ENCODE measurements at regions not wholly inside any gene's neighbourhood (a gene's known extent, or its start where the extent isn't known, plus 50 kb on each side); places are given as distances from the start of the nearest gene placed in this dataset.

DNA sequence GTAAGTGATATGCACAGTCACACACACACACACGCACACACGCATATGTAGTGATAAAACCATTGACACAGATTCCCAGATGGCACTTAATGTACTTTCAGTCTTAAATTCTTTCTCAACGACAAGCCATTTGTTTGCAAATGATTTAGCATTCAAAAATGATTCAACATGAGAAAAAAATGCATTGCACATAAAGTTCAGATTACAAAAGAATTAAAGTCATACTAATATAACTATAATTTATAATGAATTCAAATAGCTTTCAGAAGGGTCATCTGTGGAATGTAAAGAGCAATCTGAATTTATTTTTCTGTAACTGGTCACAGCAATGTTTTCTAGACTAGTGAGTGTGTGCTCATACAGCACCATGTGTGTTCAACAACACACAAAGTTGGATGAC lies 521.6 kb upstream of the ZNF337 start:
- TF ChIP-seq, protein P1, sequence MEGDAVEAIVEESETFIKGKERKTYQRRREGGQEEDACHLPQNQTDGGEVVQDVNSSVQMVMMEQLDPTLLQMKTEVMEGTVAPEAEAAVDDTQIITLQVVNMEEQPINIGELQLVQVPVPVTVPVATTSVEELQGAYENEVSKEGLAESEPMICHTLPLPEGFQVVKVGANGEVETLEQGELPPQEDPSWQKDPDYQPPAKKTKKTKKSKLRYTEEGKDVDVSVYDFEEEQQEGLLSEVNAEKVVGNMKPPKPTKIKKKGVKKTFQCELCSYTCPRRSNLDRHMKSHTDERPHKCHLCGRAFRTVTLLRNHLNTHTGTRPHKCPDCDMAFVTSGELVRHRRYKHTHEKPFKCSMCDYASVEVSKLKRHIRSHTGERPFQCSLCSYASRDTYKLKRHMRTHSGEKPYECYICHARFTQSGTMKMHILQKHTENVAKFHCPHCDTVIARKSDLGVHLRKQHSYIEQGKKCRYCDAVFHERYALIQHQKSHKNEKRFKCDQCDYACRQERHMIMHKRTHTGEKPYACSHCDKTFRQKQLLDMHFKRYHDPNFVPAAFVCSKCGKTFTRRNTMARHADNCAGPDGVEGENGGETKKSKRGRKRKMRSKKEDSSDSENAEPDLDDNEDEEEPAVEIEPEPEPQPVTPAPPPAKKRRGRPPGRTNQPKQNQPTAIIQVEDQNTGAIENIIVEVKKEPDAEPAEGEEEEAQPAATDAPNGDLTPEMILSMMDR (IDR thresholded peaks at IDR 0.05), result no peak
- no peak for TF ChIP-seq EZH2 (IDR thresholded peaks at IDR 0.05)
